GM12864 (cell line): ENCODE measurements at regions not wholly inside any gene's neighbourhood (a gene's known extent, or its start where the extent isn't known, plus 50 kb on each side); places are given as distances from the start of the nearest gene placed in this dataset.

Experiments used
- DNase-seq: peaks from one replicate; pipeline ENCODE4 v3.0.0-alpha.2; 2011; ENCODE audit warnings: low read depth
- H3K4me3 ChIP-seq: 2 replicates; pipeline ENCODE4 v1.5.1; 2011; ENCODE audit warnings: mild to moderate bottlenecking, low read depth, low read length, control low read depth
- CTCF ChIP-seq: IDR thresholded peaks from 2 replicates; pipeline ENCODE4 v1.5.1; 2011; ENCODE audit warnings: low read depth, mild to moderate bottlenecking, moderate library complexity, low read length, control low read depth, inconsistent platforms; ENCODE audit errors: missing control alignments

- TF ChIP-seq CTCF = no peak
- DNase-seq = no peak
- H3K4me3 ChIP-seq = no peak overlapping the region
Observed at GRCh38 chr3:190194506-190194905, 73.8 kb upstream of the P3H2 start.

GRCh38 chr3:190193210-190193609, 72.5 kb upstream of the P3H2 start:
- H3K4me3 ChIP-seq = no peak overlapping the region
- no peak for TF ChIP-seq CTCF
- no peak for DNase-seq

- no peak for DNase-seq
- H3K4me3 ChIP-seq = no peak overlapping the region
- TF ChIP-seq CTCF = no peak
Observed at GRCh38 chr3:190192739-190193138, 72.0 kb upstream of the P3H2 start.

- TF ChIP-seq CTCF = no peak
- H3K4me3 ChIP-seq = no peak overlapping the region
- no peak for DNase-seq
Observed at GRCh38 chr3:190192087-190192486, 71.4 kb upstream of the P3H2 start.

- DNase-seq = no peak
- no peak overlapping the region for H3K4me3 ChIP-seq
- no peak for TF ChIP-seq CTCF
Observed at GRCh38 chr3:190188197-190188596, 67.5 kb upstream of the P3H2 start.

- no peak for TF ChIP-seq CTCF
- DNase-seq = no peak
Observed at GRCh38 chr3:190183121-190183520, 62.4 kb upstream of the P3H2 start.

GRCh38 chr3:190182418-190183043, 61.8 kb upstream of the P3H2 start:
- no peak overlapping the region for H3K4me3 ChIP-seq
- TF ChIP-seq CTCF = no peak
- DNase-seq = no peak

More at GRCh38 chr3:190183121-190183520, 62.4 kb upstream of the P3H2 start:
- H3K4me3 ChIP-seq = no peak overlapping the region
